SK-N-MC (cell line): ENCODE measurements at regions not wholly inside any gene's neighbourhood (a gene's known extent, or its start where the extent isn't known, plus 50 kb on each side); places are given as distances from the start of the nearest gene placed in this dataset.
"Not testable (repeated sequence)": the region's sequence is repeated elsewhere in the genome, so short reads cannot be mapped to it uniquely, and the experiment has no call there.

Experiments used
- EZH2 ChIP-seq: fragments of 200-600 bp; sonication (generic); IDR thresholded peaks from one replicate; pipeline ENCODE4 v1.6.1; 2017; ENCODE audit warnings: antibody characterized with exemption
- POLR2AphosphoS5 ChIP-seq: IDR thresholded peaks from 2 replicates; pipeline ENCODE4 v1.6.1; 2012; ENCODE audit warnings: mild to moderate bottlenecking, low read depth, low read length, borderline replicate concordance

GRCh38 chr15:95700692-95701091 lies 629.8 kb upstream of the NR2F2 start:
- TF ChIP-seq EZH2, POLR2AphosphoS5: not testable (repeated sequence)
